NCI-H187 (cell line): ENCODE measurements at regions not wholly inside any gene's neighbourhood (a gene's known extent, or its start where the extent isn't known, plus 50 kb on each side); places are given as distances from the start of the nearest gene placed in this dataset.
A peak's percentile ranks its signal among the peaks of the same experiment; 100 is the strongest.

Experiments used
- DNase-seq, 2 experiments: peaks; one replicate each; lab custom pipeline; 2025; lab: John Stamatoyannopoulos, UW

DNA sequence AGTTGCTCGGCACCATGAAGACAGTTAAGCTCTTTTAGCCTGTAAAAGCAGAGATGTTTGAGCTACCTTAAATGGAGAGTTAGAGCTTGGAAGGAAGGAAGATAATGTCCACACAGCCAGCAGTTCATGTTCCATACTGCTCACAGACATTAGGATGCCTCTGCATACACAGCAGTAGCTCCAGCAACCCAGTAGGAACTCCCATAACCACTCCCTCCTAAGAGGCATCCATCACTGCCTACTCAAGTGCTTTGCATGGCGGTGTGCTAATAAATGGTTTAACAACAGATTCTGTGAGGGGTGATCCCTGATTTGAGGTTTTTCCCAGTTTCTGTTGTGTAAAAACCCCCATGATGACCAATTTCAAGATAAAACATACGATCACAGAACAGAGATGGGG, 286.4 kb downstream of the HACE1 start:
- DNase-seq = no peak

- no peak for DNase-seq
Observed at GRCh38 chr6:104572901-104573300, 286.8 kb downstream of the HACE1 start.

DNA sequence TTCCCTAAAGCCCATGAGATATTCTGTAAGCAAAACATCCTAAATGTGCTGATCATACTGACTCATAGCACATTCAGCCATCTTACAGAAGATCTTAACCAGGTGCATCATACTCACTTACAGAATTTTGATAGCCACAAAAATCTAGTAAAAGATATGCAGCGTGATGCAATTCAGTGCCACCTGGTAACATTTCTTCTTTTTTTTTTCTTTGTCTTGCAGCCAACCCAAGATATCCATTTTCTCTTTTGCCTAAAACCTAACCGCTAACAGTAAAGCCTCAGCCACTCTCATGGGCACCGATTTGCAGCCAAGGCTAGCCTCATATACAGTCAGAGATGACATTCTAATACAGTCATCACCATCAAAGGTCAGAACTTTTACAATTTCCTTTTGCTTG, 293.3 kb downstream of the HACE1 start:
- no peak for DNase-seq

- DNase-seq = no peak
Observed at GRCh38 chr6:104563306-104563705, 296.4 kb downstream of the HACE1 start.

DNA sequence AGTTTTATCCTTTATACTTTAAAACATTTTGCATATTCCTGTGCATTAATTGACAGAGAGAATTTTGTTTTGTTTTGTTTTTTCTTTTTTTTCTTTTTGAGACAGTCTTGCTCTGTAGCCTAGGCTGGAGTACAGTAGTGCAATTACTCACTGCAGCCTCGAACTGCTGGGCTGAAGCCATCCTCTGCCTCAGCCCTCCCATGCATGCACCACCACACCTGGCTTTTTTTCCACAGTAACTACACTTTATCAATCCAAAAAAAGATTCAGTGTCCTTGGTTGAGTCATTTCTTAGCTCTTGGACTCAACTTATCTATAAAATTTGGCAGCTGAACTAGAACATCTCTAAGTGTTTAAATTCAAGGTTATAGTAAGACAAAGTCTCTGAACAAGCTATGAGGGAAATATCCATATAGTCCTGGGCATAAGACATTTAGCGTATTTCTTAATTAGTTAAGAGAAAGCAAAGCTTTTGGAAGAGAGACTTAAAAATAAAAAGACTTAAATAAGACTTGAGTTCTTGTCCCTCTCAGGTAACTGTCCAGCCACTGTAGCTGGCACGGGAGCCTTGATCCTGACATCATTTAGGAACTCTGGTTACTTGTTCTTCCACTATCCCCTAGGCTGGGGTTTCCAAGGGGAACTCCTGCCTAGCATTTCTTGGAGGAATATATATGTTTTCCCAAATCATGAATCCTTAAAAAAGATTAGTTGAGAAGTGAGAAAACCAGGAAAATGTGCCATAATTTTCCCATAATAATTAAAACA, 300.1 kb downstream of the HACE1 start:
- DNase-seq = no peak

DNA sequence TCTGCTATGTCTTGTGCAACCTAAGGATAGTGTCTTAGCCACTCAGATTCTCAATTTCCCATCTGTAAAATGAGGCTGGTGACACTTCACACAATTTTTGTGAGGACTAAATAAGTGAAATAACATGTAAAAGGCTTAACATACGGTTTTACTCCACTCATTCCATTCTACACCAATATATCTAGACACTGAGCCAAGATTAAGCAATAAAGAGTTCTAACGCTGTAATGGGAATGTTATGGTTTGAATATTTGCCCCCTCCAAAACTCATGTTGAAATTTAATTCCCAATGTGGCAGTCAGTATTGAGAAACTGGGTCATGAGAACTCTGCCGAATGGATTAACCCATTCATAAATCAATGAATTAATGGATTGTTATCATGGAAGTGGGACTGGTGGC, 301.0 kb downstream of the HACE1 start:
- no peak for DNase-seq

DNA sequence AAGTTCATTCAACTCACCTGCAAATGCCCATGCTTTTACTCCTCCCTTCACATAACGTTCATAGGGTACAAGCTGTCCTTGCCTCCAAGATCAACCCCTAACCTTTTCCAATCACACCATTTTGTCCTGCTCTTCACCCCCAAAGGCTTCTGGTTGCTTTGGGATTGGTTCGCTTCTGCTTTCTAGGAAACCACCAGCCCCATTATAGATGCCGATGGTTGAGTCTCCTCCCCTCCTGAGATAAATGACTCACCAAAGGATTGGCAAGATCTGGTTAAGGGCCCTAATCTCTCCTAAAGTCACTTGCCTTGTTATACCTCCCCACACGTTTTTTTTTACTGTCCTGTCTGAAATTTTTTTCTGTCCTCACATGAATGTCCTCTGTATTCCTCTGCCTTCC, 311.4 kb downstream of the HACE1 start:
- no peak for DNase-seq

DNA sequence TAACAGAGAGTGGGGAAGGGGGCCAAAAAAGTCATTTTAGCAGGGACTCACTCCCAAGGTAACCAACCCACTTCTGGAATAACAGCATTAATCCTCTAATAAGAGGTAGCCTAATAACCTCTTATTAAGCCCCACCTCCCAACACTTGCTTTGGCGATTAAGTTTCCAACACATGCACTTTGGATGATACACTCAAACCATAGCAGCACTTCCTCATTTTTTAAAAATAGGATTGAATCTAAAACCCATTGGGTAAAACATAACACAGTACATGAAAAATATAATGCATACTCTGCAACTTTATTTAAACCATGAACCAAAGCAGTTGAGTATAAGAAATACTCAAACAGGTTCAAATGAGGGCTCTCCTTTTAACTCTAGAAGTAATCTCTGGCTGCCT, 318.3 kb downstream of the HACE1 start:
- no peak for DNase-seq

GRCh38 chr6:104540743-104541142, 319.0 kb downstream of the HACE1 start:
- DNase-seq = no peak

DNA sequence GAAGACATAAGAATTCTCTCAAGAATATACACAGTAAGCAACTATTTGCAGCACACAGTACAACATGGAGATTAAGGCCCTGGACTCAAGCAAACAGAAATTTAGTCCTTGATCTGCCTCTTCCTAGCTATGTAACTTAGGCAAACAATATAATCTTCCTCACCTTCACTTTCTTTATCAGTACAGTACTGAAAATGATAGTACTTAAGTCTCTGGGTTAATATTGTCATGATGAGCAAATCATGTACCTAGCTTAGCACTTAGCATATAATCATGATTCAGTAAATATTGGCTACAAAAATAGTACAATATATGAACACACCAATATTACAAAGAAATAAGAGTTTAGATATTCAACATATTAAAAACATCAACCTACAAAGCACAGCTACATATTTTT, 320.5 kb downstream of the HACE1 start:
- DNase-seq = no peak

DNA sequence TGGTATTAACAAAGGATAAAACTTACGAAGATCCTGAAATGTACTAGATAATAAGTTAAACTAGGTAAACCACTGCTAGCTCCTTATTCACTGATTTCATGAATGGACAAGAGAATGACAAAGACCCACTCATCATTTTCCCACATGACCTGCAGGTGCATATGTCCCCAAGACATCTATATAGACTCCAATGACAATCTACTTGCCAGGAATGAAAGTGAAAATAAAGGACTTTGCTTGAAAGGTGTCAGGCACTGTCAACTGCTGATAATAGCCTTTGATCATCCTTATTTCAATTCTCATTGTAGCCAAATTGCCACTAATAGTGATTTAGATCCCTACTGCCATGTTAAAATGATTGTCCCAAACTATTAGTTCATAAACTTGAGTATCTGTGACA, 321.8 kb downstream of the HACE1 start:
- DNase-seq = no peak

GRCh38 chr6:104537180-104537579, 322.5 kb downstream of the HACE1 start:
- DNase-seq = no peak

DNA sequence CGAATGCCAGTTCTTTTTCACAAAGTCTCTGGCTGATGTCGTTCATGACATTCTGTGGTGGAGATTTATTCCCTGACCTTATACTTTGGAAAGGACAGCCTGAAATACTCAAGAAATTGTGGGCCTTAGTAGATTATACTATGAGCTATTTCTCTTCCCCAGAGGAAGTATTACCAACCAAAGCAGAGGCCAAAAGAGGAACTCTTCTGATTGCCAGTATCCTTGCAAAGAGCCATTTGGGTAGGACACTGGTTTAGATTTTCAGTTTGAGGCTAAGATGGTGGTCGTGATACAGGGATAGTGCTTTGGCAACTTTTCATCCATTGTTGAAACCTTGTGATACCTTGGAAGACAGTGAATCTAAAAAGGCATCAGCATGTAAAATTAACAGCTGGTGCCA, 327.3 kb downstream of the HACE1 start:
- DNase-seq = no peak

DNA sequence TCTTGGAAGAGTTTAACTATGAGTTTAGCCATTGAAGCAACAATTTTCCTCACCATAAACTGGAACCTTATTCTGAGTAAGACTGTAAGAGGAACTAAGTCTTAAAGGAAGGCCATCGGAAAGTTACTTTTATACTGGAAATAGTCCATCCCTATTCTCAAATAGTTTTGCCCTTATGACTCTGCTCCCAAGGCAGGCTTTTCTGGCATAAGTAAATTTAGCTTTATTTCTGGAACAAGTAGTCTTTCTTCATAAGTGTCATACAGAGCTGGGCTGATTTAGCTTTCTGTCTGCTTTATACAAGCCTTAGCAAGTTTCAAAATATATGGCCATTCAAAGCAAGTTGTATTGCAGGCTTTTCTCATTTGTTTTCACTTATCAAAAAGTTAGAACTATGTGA, 328.1 kb downstream of the HACE1 start:
- DNase-seq = no peak

GRCh38 chr6:104527761-104528415, 331.8 kb downstream of the HACE1 start:
- DNase-seq = no peak

DNA sequence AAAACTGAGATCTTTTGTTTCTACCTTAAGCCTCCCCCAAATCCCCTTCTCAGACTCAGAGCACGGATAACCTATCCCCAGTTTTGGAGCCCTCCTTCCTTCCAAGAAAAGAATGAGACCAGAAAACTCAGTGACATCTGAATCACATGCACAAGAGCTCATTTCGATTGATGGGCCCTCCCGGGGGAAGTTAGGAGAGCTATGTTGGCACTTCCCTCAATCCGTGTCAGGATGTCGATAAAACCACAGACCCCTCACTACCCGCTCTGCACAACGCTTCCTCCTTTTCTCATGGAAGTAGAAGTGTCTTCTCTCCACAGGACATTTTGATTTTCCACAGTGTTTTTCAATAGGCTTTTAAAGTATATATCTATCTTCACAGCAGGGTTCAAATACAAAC, 332.4 kb downstream of the HACE1 start:
- DNase-seq = no peak

GRCh38 chr6:104526376-104526775, 333.3 kb downstream of the HACE1 start:
- no peak for DNase-seq

GRCh38 chr6:104525677-104526322, 333.9 kb downstream of the HACE1 start:
- peak in 1 of 2 experiments; percentile 48 for DNase-seq

GRCh38 chr6:104522533-104522932, 337.2 kb downstream of the HACE1 start:
- no peak for DNase-seq

DNA sequence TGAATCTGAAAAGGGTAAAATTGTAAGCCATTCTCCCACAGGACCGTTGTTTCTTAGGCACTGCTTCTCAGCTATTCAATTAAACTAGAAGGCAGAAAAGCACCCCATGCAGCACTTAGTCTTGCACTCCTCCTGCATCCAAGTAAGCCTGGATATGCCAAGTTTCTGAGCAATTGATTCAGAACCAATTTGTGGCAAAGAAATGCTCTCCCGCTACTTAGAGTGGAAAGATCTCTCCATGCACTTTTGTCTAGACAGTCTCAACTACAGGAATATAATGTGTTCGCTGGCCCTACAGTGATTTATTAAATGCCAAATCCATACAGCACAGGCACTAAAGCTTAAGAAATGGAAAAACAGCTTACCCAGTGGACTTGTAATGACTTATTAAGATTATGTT, 338.5 kb downstream of the HACE1 start:
- DNase-seq = no peak

- no peak for DNase-seq
Observed at GRCh38 chr6:104519566-104519965, 340.2 kb downstream of the HACE1 start.

DNA sequence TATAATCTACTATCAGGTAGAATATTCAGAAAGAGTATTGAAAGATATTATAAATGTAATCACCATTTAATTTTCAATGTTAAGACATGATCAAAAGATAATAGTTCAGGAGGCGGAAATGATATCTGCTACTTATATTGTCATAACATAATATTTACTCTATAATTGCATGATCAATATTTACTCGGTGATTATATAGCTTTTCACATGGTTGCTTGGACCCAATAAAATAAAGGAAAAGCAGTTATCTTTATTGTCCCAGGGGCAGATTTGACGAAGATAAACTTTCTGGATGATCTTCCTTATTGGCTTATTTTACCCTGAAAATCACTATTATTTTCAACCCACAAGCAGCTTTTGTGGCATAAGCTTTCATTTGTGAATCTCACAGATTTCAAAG, 350.4 kb downstream of the HACE1 start:
- no peak for DNase-seq

DNA sequence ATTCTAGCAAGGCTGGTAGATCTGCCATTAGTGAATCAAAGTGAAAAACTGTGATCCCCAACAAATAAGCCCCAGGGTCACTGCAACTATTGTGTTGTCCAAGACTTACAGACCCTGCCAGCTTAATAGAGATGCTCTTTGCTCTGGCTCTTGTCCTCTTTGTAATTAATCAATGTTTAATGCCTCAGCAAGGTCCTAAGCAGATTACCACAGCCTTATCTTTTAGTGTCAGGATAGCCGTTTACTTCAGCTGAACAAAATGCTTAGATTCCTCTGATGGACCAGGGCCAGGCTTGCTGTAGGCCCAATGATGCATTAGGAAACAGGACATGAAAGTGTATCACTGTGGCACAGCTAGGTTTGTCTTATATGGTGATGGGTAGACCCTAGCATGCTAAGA, 353.3 kb downstream of the HACE1 start:
- DNase-seq = no peak
